HCT116 (cell line): ENCODE measurements at regions not wholly inside any gene's neighbourhood (a gene's known extent, or its start where the extent isn't known, plus 50 kb on each side); places are given as distances from the start of the nearest gene placed in this dataset.

Source experiments
- ATAC-seq: fragments of 200-7000 bp; cut with Tn5 transposase; 2 replicates; pipeline ENCODE4 v1.9.1; 2020; ENCODE audit warnings: mild to moderate bottlenecking, moderate library complexity
- BruUV-seq: library from RNA; stranded (reverse); fragments of 400-500 nt; replicated peaks from 2 replicates; lab custom pipeline; 2021; lab: Mats Ljungman, UMichigan
- CTCF ChIA-PET: fragments of 300-600 bp; sonication (Branson Sonifier 250); formaldehyde crosslinking; loops from one replicate; lab custom pipeline; 2021; ENCODE audit warnings: antibody characterized with exemption; lab: Charles Lee
- POLR2A ChIA-PET: fragments of 300-600, 350-600 bp; sonication (Branson Sonifier 250); formaldehyde crosslinking; loops from one replicate; lab custom pipeline; 2021; ENCODE audit warnings: antibody characterized with exemption; lab: Charles Lee
- RAD21 ChIA-PET, 2 experiments: fragments of 300-600 bp; sonication (Branson Sonifier 250); formaldehyde crosslinking; loops; one replicate each; lab custom pipeline; 2023; ENCODE audit warnings: low total read pairs in 2 of 2; ENCODE audit not compliant: uncharacterized antibody in 2 of 2, unreplicated experiment in 2 of 2, low non-redundant PET in 1 of 2; lab: Charles Lee
- DNase-seq: peaks from one replicate; pipeline ENCODE4 v3.0.0-alpha.2; 2010; ENCODE audit warnings: low read depth, low spot score
- H2AFZ ChIP-seq: fragments of 200-600 bp; shearing (Covaris generic), sonication (generic); 2 replicates; pipeline ENCODE4 v1.6.1; 2017; ENCODE audit warnings: low read depth, mixed run types, mixed read lengths, antibody characterized with exemption, low read length; ENCODE audit not compliant: poor library complexity, severe bottlenecking
- H3K27ac ChIP-seq: 2 replicates; pipeline ENCODE4 v1.5.1; 2012; ENCODE audit warnings: low read depth, low read length
- H3K27me3 ChIP-seq: fragments of 200-600 bp; sonication (generic); 2 replicates; pipeline ENCODE4 v1.6.1; 2016; ENCODE audit warnings: mixed run types, low read length, mixed read lengths; ENCODE audit not compliant: insufficient read depth
- H3K36me3 ChIP-seq, 2 experiments: fragments of 200-500 bp in 1 of 2; fragments of 200-600 bp in 1 of 2; sonication (Bioruptor generic) in 1 of 2; sonication (generic) in 1 of 2; 2 replicates each; pipeline versions ENCODE4 v1.5.1 to v1.6.1; 2014 to 2016; ENCODE audit warnings: low read length in 2 of 2, inconsistent platforms in 1 of 2, mixed read lengths in 1 of 2, mixed run types in 1 of 2; ENCODE audit not compliant: insufficient read depth in 2 of 2, control insufficient read depth in 1 of 2
- H3K4me1 ChIP-seq, 2 experiments: fragments of 200-600 bp in 1 of 2; sonication (generic) in 1 of 2; 2 replicates each; pipeline versions ENCODE4 v1.5.1 to v1.6.1; 2012 to 2017; ENCODE audit warnings: low read length in 2 of 2, inconsistent platforms in 1 of 2, mild to moderate bottlenecking in 1 of 2, mixed read lengths in 1 of 2, mixed run types in 1 of 2, moderate library complexity in 1 of 2; ENCODE audit not compliant: insufficient read depth in 2 of 2, control insufficient read depth in 1 of 2
- H3K4me2 ChIP-seq: fragments of 200-600 bp; sonication (generic); 2 replicates; pipeline ENCODE4 v1.6.1; 2017; ENCODE audit warnings: mixed run types, low read length, mixed read lengths
- H3K4me3 ChIP-seq, 2 experiments: fragments of 200-600 bp in 1 of 2; sonication (generic) in 1 of 2; replicated peaks in 1 of 2; 2 replicates each; pipeline ENCODE4 v1.5.1; 2011 to 2016; ENCODE audit warnings: low read length in 2 of 2, control low read depth in 1 of 2, low read depth in 1 of 2, mild to moderate bottlenecking in 1 of 2, mixed read lengths in 1 of 2, mixed run types in 1 of 2
- H3K79me2 ChIP-seq: fragments of 200-600 bp; sonication (generic); 2 replicates; pipeline ENCODE4 v1.6.1; 2017; ENCODE audit warnings: mild to moderate bottlenecking, mixed run types, low read length, moderate library complexity, mixed read lengths; ENCODE audit not compliant: insufficient read depth
- H3K9ac ChIP-seq: fragments of 200-600 bp; sonication (generic); 2 replicates; pipeline ENCODE4 v1.6.1; 2016; ENCODE audit warnings: low read length, mixed read lengths
- H3K9me2 ChIP-seq: fragments of 200-600 bp; sonication (generic), shearing (Covaris generic); 2 replicates; pipeline ENCODE4 v1.6.1; 2017; ENCODE audit warnings: mixed run types, mild to moderate bottlenecking, moderate library complexity; ENCODE audit not compliant: insufficient read depth
- H3K9me3 ChIP-seq, 2 experiments: fragments of 200-500 bp in 1 of 2; fragments of 200-600 bp in 1 of 2; sonication (Bioruptor generic) in 1 of 2; sonication (generic) in 1 of 2; 2 replicates each; pipeline ENCODE4 v1.6.1; 2014 to 2017; ENCODE audit warnings: low read length in 2 of 2, mixed read lengths in 2 of 2, inconsistent platforms in 1 of 2, low read depth in 1 of 2, mild to moderate bottlenecking in 1 of 2, mixed run types in 1 of 2, moderate library complexity in 1 of 2; ENCODE audit not compliant: control insufficient read depth in 1 of 2, insufficient read depth in 1 of 2
- H4K20me1 ChIP-seq: fragments of 200-600 bp; sonication (generic), shearing (Covaris generic); 2 replicates; pipeline ENCODE4 v1.6.1; 2017; ENCODE audit warnings: mixed run types, mild to moderate bottlenecking, moderate library complexity; ENCODE audit not compliant: insufficient read depth
- CEBPB ChIP-seq: IDR thresholded peaks from 2 replicates; pipeline ENCODE4 v1.6.1; 2012; ENCODE audit warnings: low read depth
- ELF1 ChIP-seq: IDR thresholded peaks from 2 replicates; pipeline ENCODE4 v1.6.1; 2012; ENCODE audit warnings: low read depth, borderline replicate concordance
- EZH2 ChIP-seq: fragments of 200-600 bp; sonication (generic); IDR thresholded peaks from 2 replicates; pipeline ENCODE4 v1.6.1; 2017; ENCODE audit warnings: antibody characterized with exemption, mixed run types
- EZH2phosphoT487 ChIP-seq: fragments of 200-600 bp; IDR thresholded peaks from 2 replicates; pipeline ENCODE4 v1.6.1; 2018; ENCODE audit warnings: antibody characterized with exemption, borderline replicate concordance
- POLR2A ChIP-seq: IDR thresholded peaks from 2 replicates; pipeline ENCODE4 v1.7.0; 2011; ENCODE audit warnings: borderline replicate concordance; ENCODE audit not compliant: insufficient read depth, insufficient read length; ENCODE audit errors: extremely low read depth
- POLR2AphosphoS5 ChIP-seq: IDR thresholded peaks from 2 replicates; pipeline ENCODE4 v1.6.1; 2011; ENCODE audit warnings: mild to moderate bottlenecking, low read depth, low read length, moderate library complexity
- RAD21 ChIP-seq: IDR thresholded peaks from 2 replicates; pipeline ENCODE4 v1.6.1; 2012; ENCODE audit warnings: low read depth, mild to moderate bottlenecking
- REST ChIP-seq: IDR thresholded peaks from 2 replicates; pipeline ENCODE4 v1.6.1; 2012; ENCODE audit warnings: low read depth
- SP1 ChIP-seq: IDR thresholded peaks from 2 replicates; pipeline ENCODE4 v1.6.1; 2012; ENCODE audit warnings: low read depth
- SRF ChIP-seq: IDR thresholded peaks from 2 replicates; pipeline ENCODE4 v1.6.1; 2012; ENCODE audit warnings: low read depth
- TCF7L2 ChIP-seq: IDR thresholded peaks from 2 replicates; pipeline ENCODE4 v1.7.0; 2011; ENCODE audit warnings: borderline replicate concordance, inconsistent platforms; ENCODE audit not compliant: insufficient read depth, insufficient read length; ENCODE audit errors: extremely low read depth
- YY1 ChIP-seq: IDR thresholded peaks from 2 replicates; pipeline ENCODE4 v1.6.1; 2011; ENCODE audit warnings: low read length, low read depth, moderate library complexity, mild to moderate bottlenecking; ENCODE audit not compliant: insufficient replicate concordance; ENCODE audit errors: extremely low read depth
- intact Hi-C: fragments of 100-400 bp; cut with micrococcal nuclease; formaldehyde crosslinking; loops from 2 replicates; pipeline ENCODE4 v1.10.0; 2022

- Histone ChIP-seq H3K27ac (no peak overlapping the region), H3K9ac (no peak overlapping the region), H3K36me3 (no peaks in the 10 kb centered on the region), H3K4me1 (peaks cover 36 to 56% of the 10 kb centered on the region in 2 experiments), H2AFZ (no peak overlapping the region), H3K4me3 (no peak overlapping the region), H3K27me3 (no peaks in the 10 kb centered on the region), H4K20me1 (no peaks in the 10 kb centered on the region), H3K9me3 (no peaks in the 10 kb centered on the region), H3K9me2 (no peaks in the 10 kb centered on the region), H3K4me2 (no peak overlapping the region), H3K79me2 (no peaks in the 10 kb centered on the region)
- POLR2A ChIA-PET: no interaction called here
- intact Hi-C loops: no loop called here
- no TSS peak for BruUV-seq
- DNase-seq (no peak), ATAC-seq (no peak)
- RAD21 ChIA-PET: no interaction called here
- no peak for TF ChIP-seq REST
- TF ChIP-seq CEBPB: no peak
- TF ChIP-seq SP1: no peak
- no peak for TF ChIP-seq POLR2AphosphoS5
- no peak for TF ChIP-seq SRF
- CTCF ChIA-PET: no interaction called here
Measured at GRCh38 chr5:135244620-135245021, 154.4 kb downstream of the MACROH2A1 start.

- Histone ChIP-seq H3K9ac (no peak overlapping the region), H2AFZ (no peak overlapping the region), H3K9me3 (no peaks in the 10 kb centered on the region), H3K79me2 (no peaks in the 10 kb centered on the region), H3K4me1 (peaks cover 36 to 47% of the 10 kb centered on the region in 2 experiments), H3K9me2 (no peaks in the 10 kb centered on the region), H3K27me3 (no peaks in the 10 kb centered on the region), H3K27ac (no peak overlapping the region), H3K4me3 (no peak overlapping the region), H4K20me1 (no peaks in the 10 kb centered on the region), H3K4me2 (no peak overlapping the region), H3K36me3 (no peaks in the 10 kb centered on the region)
- no TSS peak for BruUV-seq
- DNase-seq (no peak), ATAC-seq (no peak)
- intact Hi-C loops: no loop called here
- ChIA-PET CTCF (no interaction called here), RAD21 (no interaction called here), POLR2A (no interaction called here)
- TF ChIP-seq EZH2 (no peak), RAD21 (no peak), YY1 (no peak), POLR2A (no peak), SRF (no peak), REST (no peak), ELF1 (no peak), POLR2AphosphoS5 (no peak), EZH2phosphoT487 (no peak), TCF7L2 (no peak)
Measured at GRCh38 chr5:135243556-135244285, 155.3 kb downstream of the MACROH2A1 start.
